Osteoblast (primary cell): ENCODE measurements at regions not wholly inside any gene's neighbourhood (a gene's known extent, or its start where the extent isn't known, plus 50 kb on each side); places are given as distances from the start of the nearest gene placed in this dataset.

ENCODE experiments used
- DNase-seq: peaks from one replicate; pipeline ENCODE4 v3.0.0; 2011; ENCODE audit warnings: low spot score, mixed read lengths; ENCODE audit not compliant: insufficient read length; ENCODE audit errors: missing footprints
- H2AFZ ChIP-seq: 2 replicates; pipeline ENCODE4 v1.6.0; 2011; ENCODE audit warnings: mild to moderate bottlenecking, low read length
- H3K27ac ChIP-seq: 2 replicates; pipeline ENCODE4 v1.5.1; 2011; ENCODE audit warnings: mild to moderate bottlenecking, low read depth, low read length, moderate library complexity
- H3K27me3 ChIP-seq: 2 replicates; pipeline ENCODE4 v1.6.0; 2012; ENCODE audit warnings: mild to moderate bottlenecking, control low read depth, inconsistent platforms, low read length, moderate library complexity; ENCODE audit not compliant: insufficient read depth
- H3K36me3 ChIP-seq: 2 replicates; pipeline ENCODE4 v1.5.1; 2011; ENCODE audit warnings: mild to moderate bottlenecking, low read length, control low read depth, moderate library complexity; ENCODE audit not compliant: insufficient read depth
- H3K4me1 ChIP-seq: 2 replicates; pipeline ENCODE4 v1.5.1; 2011; ENCODE audit warnings: mild to moderate bottlenecking, low read length, control low read depth, moderate library complexity; ENCODE audit not compliant: insufficient read depth
- H3K4me2 ChIP-seq: 2 replicates; pipeline ENCODE4 v1.6.0; 2011; ENCODE audit warnings: mild to moderate bottlenecking, low read length; ENCODE audit not compliant: insufficient read depth
- H3K4me3 ChIP-seq: fragments of 200-600 bp; sonication (generic); 3 replicates; pipeline ENCODE4 v1.5.1; 2012; ENCODE audit warnings: mild to moderate bottlenecking, low read length, inconsistent platforms; ENCODE audit not compliant: insufficient read depth
- H3K79me2 ChIP-seq: 2 replicates; pipeline ENCODE4 v1.6.0; 2012; ENCODE audit warnings: mild to moderate bottlenecking, low read length, control low read depth, inconsistent platforms; ENCODE audit not compliant: insufficient read depth
- H3K9me3 ChIP-seq: 2 replicates; pipeline ENCODE4 v1.5.1; 2011; ENCODE audit warnings: low read depth, low read length, control low read depth
- H4K20me1 ChIP-seq: 2 replicates; pipeline ENCODE4 v1.6.0; 2012; ENCODE audit warnings: mild to moderate bottlenecking, low read length, control low read depth; ENCODE audit not compliant: insufficient read depth
- TF ChIP-seq, protein P1 (sequence below): IDR thresholded peaks from 2 replicates; pipeline ENCODE4 v1.5.1; 2011; ENCODE audit warnings: mild to moderate bottlenecking, low read depth, low read length, moderate library complexity; ENCODE audit errors: extremely low read depth

DNA sequence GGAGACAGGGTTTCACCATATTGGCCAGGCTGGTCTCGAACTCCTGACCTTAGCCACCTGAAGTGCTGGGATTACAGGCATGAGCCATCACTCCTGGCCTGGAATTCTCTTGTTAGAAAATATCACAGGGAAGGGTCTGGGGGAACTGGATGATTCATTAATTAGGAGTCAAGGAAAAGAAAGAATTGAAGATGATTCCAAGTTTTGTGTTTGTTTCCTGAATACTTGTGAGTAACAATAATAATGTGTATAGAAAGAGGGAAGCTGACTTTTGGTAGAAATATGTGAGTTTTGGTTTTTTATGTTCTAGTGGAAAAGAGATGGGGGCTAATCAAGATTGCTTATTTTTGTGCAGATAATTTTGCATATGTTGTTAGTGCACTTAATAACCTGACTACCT lies 77.3 kb upstream of the CLNK start:
- DNase-seq = no peak
- Histone ChIP-seq H3K27me3 (no peaks in the 10 kb centered on the region), H3K27ac (peak overlapping the region; percentile 64), H4K20me1 (no peaks in the 10 kb centered on the region), H3K9me3 (no peaks in the 10 kb centered on the region), H2AFZ (no peak overlapping the region), H3K36me3 (no peaks in the 10 kb centered on the region), H3K4me1 (peaks cover 19% of the 10 kb centered on the region), H3K4me3 (no peak overlapping the region), H3K4me2 (peak overlapping the region; percentile 38), H3K79me2 (no peaks in the 10 kb centered on the region)
- TF ChIP-seq, protein P1, sequence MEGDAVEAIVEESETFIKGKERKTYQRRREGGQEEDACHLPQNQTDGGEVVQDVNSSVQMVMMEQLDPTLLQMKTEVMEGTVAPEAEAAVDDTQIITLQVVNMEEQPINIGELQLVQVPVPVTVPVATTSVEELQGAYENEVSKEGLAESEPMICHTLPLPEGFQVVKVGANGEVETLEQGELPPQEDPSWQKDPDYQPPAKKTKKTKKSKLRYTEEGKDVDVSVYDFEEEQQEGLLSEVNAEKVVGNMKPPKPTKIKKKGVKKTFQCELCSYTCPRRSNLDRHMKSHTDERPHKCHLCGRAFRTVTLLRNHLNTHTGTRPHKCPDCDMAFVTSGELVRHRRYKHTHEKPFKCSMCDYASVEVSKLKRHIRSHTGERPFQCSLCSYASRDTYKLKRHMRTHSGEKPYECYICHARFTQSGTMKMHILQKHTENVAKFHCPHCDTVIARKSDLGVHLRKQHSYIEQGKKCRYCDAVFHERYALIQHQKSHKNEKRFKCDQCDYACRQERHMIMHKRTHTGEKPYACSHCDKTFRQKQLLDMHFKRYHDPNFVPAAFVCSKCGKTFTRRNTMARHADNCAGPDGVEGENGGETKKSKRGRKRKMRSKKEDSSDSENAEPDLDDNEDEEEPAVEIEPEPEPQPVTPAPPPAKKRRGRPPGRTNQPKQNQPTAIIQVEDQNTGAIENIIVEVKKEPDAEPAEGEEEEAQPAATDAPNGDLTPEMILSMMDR = no peak

DNA sequence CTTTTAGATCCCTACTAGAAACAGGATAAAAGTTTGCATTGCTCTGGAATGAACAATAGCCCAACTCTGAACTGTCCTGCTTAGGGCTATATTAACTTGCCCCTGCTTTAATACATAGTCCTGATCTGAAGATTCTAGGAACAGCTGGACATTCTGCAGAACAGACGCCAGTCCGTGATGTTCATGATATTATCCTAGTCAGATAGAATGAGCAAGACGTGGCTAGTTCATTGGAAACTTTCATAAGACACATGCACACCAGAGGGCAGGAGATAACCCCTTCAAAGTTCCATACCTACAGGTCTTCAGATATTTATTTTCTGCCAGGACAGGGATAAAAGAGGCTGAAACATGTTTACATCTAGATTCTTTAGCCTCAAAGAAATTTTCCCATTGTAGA lies 75.5 kb upstream of the CLNK start:
- TF ChIP-seq, protein P1 = no peak
- no peak for DNase-seq

DNA sequence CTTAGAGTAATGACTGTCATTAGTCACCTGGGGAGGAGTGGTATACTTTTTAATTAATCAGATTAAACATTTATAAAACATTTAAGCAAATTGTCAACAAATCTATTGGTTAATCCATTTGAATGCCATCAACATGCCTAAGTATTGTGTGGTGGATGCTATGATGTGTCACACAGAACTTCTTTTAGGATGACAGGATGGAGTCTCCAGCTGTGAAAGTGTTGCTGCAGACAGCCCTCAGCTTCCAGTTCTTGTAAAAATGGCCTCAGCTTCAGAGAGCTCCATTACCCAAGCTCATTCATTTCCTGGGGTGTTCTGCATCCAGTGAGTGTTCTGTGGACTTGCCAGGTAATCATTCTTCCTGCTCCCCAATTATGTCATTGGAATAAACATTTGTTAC lies 74.3 kb upstream of the CLNK start:
- no peaks in the 10 kb centered on the region for H3K36me3 ChIP-seq

More for the DNA sequence above, 75.5 kb upstream of the CLNK start:
- Histone ChIP-seq H3K4me3 (no peak overlapping the region), H3K27me3 (no peaks in the 10 kb centered on the region), H2AFZ (no peak overlapping the region), H3K36me3 (no peaks in the 10 kb centered on the region), H3K27ac (no peak overlapping the region), H3K4me2 (no peak overlapping the region), H3K9me3 (no peaks in the 10 kb centered on the region), H3K79me2 (no peaks in the 10 kb centered on the region), H4K20me1 (no peaks in the 10 kb centered on the region), H3K4me1 (peaks cover 19% of the 10 kb centered on the region)

DNA sequence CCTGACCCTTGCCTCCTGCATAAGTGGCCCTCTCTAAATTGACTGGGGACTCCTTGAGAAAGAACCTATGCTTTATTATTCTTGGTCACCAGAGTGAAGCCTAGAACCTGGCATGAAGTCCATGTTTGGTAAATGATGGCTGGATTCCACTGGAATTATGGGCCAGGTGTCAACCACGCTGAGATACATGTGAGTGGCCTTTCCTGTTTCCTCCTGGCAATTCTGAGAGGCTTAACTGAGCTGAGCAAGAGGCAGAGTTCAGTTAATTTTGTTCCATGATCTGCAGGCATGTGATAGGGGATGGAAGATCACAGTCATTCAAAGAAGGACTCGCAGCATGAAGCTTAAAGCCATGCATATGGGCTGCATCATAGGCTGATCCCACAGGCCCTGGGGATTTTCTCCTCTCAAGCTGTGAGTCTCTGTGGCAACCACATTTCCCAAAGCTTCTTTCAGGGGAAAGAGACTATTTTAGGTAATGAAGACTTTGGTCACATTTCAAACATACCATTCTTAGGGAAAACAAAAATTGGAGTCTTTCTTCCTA lies 69.4 kb upstream of the CLNK start:
- Histone ChIP-seq H3K36me3 (no peaks in the 10 kb centered on the region), H3K4me3 (no peak overlapping the region), H3K27me3 (no peaks in the 10 kb centered on the region), H3K27ac (no peak overlapping the region), H2AFZ (no peak overlapping the region), H3K9me3 (no peaks in the 10 kb centered on the region), H3K4me1 (peaks cover 10% of the 10 kb centered on the region), H4K20me1 (no peaks in the 10 kb centered on the region), H3K4me2 (no peak overlapping the region), H3K79me2 (no peaks in the 10 kb centered on the region)
- DNase-seq = peak; percentile 42
- TF ChIP-seq, protein P1 = no peak

More for the DNA sequence above, 74.3 kb upstream of the CLNK start:
- no peak for DNase-seq
- TF ChIP-seq, protein P1 = no peak
- Histone ChIP-seq H3K79me2 (no peaks in the 10 kb centered on the region), H3K4me1 (peaks cover 24% of the 10 kb centered on the region), H3K27me3 (no peaks in the 10 kb centered on the region), H3K4me3 (no peak overlapping the region), H3K9me3 (no peaks in the 10 kb centered on the region), H3K27ac (no peak overlapping the region), H3K4me2 (no peak overlapping the region), H2AFZ (no peak overlapping the region), H4K20me1 (no peaks in the 10 kb centered on the region)
